Inflammatory macrophage (primary cell): ENCODE measurements at regions not wholly inside any gene's neighbourhood (a gene's known extent, or its start where the extent isn't known, plus 50 kb on each side); places are given as distances from the start of the nearest gene placed in this dataset.
"Not testable (repeated sequence)": the region's sequence is repeated elsewhere in the genome, so short reads cannot be mapped to it uniquely, and the experiment has no call there.

Source experiments
- DNase-seq, 2 donors: peaks; one replicate each; pipeline ENCODE4 v3.0.0-alpha.2; 2020 to 2022

DNA sequence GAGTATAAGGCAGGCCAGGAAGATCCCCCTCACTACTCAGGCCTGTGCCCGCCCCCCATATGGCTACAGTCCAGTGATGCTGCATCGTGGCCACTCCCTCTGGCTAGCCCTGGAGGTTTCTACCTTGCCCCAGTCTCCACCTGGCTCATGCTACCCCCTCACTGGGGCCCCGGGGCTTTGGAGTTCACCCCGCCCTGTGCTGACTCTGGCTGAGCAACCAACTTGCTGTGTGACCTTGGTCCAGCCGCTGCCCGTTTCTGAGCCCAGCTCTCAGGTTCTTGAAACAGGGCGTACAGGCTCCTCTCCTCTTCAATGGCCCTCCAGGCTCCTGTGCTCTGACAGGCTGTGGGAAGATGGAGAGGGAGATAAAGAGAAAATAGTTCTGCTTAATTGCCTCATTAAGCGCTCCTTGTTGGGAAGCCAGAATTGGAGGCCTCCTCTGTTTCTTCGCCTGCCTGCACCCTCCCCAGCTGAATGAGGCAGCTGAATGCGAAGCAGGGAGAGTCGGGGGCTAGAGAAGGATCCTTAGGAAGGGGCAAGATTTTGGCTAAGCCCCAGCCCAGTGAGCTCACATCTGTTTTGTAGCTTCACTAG is 138.2 kb upstream of the NCOR2 start:
- no peak for DNase-seq

DNA sequence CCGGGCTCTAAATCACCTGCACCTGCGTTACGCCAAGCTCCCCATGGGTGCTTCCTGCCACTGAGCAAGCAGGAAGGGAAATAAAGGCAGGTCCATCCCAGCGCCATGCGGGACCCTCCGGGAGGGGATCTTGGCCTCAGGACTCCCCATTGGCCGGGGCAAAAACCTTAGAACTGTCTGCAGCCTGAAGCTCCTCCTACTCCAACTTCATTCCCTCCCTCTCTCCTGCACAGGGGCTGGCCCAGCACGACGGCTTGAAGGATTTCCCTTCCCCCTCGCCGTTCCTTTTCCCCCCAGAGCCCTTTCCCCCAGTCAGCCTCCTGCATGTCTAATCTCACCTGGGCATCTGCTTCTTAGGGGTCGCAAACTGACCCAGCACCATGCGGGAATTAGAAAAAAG is 137.2 kb upstream of the NCOR2 start:
- no peak for DNase-seq

- DNase-seq: peak in 1 of 2 donors; percentile 24
Observed at GRCh38 chr12:124703856-124704255, 136.4 kb upstream of the NCOR2 start.

DNA sequence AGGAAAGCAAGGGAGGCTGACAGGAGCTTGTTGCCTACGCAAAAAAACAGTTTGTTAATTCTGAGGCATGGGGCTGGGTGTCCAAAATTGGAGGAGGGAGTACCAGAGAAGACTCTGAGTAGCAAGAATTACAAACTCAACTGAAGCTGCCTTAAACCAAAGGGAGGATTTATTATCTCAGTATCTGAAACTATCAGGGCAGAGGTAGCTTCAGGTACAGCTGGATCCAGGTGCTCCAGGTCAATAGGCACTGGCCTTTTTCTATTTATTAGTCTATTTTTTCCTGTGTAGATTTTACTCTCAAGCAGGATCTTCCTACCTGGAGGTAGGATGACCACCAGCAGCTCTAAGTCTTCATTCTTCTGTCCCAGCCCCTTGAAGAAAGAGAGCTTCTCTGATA is 135.3 kb upstream of the NCOR2 start:
- no peak for DNase-seq

DNA sequence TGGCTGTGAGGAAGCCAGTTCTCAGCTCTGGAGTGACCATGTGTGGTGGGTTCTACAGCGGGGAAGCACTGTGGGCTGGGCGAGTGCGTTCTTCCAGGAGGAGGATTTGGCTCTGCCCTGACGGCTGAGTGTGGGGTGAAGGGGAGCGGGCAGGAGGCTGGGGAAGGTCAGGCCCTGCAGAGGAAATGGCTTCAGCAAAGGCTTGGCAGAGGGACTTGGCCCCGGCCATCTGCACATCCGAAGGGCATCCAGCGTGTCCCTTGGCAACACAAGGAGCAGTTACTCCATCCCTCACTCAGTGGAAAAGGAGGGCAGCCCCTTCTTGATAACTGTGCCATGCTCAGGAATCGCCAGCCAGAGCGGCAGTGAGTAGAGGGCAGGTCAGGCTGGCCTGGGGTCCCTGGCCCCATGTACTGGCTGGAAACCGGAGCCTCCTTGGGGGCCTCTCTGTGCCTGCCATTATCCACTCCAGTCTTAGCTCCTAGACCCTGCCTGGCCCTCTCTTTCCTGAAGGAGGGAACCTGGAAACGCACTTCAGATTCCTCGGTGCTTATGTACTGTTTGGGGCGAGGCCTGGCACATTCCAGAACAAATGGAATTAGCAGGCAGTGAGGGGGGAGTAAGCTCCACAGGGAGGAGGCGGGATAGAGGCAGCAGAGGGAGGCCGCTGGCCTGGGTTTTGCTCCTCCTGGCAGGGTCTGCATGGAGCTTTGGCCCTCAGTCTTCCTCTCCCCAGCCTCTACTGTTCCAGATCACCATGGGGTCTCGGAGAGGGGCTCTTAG is 133.6 kb upstream of the NCOR2 start:
- DNase-seq: no peak

- no peak for DNase-seq
Observed at GRCh38 chr12:124699909-124700308, 132.5 kb upstream of the NCOR2 start.

DNA sequence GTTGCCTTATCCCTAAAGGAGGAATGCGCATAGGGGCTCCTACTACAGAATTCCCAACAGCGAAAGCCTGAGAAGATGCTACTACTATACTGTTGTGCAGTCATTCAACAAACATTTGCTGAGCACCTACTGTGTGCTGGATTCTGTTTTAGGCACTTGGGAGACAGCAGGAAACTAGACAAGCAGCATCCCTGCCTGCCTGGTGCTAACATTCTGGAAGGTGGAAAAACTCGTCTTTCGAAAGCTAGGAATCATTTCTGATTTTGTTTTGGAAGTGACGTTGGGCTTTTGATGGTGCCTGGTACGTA is 131.5 kb upstream of the NCOR2 start:
- no peak for DNase-seq

- no peak for DNase-seq
Observed at GRCh38 chr12:124698211-124698997, 131.0 kb upstream of the NCOR2 start.

- DNase-seq: not testable (repeated sequence)
Observed at GRCh38 chr12:124697722-124698121, 130.3 kb upstream of the NCOR2 start.

GRCh38 chr12:124696693-124697476 is 129.5 kb upstream of the NCOR2 start:
- DNase-seq: no peak

GRCh38 chr12:124695861-124696260 is 128.4 kb upstream of the NCOR2 start:
- no peak for DNase-seq

DNA sequence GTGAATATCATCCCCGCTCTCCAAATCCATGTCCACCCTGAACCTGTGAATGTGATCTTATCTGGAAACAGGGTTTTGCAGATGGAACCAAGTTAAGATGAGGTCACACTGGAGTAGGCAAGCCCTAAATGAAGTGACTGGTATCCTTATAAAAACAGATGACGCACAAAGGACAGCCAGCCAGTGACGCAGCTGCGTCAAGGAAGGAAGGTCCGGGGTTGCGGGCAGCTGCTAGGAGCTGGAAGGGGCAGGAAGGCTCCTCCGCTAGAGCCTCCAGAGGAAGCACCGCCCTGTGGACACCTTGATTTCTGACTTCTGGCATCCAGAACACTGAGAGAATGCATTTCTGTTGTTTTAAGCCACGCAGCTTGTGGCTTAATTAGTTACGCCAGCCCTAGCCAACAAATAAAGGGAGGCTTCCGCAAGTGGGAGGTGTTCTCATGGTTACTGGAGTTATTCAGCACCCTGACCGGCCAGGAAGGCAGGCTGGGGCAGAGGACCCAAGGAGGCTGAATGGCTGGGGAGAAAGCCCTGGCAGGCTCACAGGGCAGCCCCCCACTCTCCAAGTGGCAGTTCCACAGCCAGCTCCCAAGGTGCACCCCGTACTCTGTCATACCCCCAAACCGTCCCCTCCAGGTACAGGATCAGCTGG is 127.6 kb upstream of the NCOR2 start:
- no peak for DNase-seq

DNA sequence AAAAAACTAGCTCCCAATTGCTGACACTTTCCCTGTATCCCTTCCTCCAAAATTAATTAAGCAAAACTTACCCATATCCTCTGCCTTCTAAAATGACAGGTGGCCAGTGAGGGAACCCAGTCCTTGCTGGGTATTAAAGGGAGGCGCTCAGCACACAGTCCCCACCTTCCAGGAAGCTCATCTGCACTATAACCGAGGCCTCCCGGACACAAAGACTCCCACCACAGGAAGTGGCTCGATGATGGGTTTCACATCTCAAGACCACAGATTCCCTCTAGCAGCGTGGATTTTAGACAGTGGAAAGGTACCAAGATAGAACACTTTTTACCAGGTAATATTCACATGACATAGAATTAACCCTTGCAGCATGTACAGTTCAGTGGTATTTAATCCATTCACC is 126.8 kb upstream of the NCOR2 start:
- no peak for DNase-seq

DNA sequence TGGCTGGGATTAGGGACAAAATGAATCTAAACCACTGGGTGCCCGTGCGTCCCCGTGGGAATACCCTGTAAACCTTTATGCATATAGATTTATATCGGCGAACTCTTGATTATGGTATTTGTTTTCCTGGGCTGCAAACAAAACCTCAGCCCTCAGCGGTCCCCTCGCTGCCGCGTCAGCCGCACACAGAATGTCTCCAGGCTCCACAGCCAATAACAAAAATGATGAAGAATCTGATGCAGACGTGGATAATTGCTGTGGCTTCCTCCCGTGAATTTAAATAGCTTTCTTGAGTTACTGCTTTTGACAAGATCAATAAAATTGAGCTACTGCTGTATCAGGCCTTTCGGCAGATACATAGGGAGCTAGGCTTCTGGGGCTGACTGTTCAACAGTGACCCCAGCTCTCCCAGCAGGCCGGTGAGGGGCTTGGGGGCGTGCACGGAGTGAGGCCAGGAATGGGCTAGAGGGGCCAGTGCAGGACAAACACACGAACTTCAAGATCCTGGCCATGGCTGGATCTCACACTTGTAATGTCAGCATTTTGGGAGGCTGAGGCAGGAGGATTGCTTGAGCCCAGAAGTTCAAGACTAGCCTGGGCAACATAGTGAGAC is 125.8 kb upstream of the NCOR2 start:
- DNase-seq: no peak

DNA sequence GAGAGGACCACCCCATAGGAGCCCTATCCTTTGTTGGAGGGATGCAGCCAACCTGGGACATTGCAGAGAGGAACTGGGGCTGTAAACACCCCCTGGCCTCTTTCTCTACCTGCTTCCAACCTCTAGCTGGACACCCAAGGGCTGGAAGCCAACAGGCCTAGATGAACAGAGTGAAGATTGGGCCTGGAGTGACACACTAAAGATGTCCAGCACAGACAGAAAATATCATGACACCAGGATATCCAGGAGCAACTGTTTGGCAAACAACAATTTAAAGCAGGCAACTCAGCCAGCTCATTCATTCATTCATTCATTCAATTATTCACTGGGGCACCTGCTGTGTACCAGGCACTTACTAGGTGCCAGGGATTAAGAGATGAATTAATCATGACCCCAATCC is 125.0 kb upstream of the NCOR2 start:
- no peak for DNase-seq

DNA sequence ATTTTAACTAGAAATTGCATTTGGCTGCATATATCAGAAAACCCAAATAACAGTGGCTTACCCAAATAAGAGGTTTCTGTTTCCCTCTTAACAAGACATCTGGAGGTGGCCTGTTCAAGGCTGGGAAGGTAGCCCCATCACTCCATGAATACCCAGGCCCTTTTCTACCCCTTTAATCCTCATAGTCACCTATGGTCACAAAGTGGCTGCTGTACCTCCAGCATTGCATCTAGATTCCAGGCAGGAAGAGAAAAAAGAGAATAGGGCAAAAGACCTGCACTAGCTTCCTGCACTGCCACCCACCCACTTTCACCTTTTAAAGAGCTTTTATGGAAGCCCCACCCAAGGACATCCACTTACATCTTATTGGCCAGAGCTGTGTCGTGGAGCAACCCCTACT is 124.0 kb upstream of the NCOR2 start:
- no peak for DNase-seq

DNA sequence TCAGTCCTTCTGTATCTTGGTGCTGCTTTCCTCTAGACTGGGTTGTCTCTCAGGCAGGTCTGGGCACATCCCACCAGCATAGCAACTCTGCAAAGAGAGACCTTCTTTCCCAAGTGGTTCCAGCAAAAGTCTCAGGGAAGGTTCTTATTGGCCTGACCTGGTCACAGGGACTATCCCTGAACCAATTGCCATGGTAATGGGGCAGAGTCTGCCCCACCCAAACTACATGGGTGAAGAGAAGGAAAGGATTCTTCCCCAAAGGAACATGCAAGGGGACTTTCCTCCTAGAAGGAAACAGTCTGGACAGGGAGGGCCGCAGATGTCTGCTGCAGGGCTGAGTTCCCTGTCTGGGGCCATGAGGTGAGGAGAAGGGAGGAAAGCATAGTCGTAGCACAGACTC is 122.2 kb upstream of the NCOR2 start:
- no peak for DNase-seq

DNA sequence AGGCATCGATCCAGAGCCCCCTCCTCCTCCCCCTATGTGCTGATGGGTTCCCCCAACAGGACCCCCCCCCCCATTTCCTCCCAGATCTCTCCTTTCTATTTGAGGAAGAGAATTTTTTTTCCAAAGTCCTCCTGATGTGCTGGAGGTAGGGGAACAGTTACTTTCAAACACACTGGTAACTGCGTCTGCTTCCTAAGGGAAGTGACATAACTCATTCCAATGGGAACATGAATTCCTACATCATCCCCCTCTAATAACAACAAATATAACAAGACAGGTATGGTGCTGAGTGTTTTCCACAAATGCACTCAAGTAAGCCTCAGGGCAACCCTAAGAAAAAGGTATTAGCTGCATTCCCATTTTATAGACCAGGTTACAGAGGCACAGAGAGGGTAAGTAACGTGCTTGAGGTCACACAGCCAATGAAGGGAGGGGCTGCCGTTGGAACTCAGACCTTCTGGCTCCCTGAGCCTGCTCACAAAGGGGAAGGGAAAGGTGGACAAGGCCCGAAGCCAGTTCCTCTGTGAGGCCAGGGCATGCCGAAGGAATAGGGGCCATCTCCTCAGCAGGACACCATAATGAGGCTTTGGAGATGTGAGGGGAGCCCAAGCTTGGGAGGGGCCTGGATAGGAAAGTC is 121.1 kb upstream of the NCOR2 start:
- DNase-seq: no peak

- DNase-seq: no peak
Observed at GRCh38 chr12:124687917-124688316, 120.5 kb upstream of the NCOR2 start.

- DNase-seq: no peak
Observed at GRCh38 chr12:124687174-124687902, 119.9 kb upstream of the NCOR2 start.
